COLO668 (cell line): ENCODE measurements at regions not wholly inside any gene's neighbourhood (a gene's known extent, or its start where the extent isn't known, plus 50 kb on each side); places are given as distances from the start of the nearest gene placed in this dataset.
A peak's percentile ranks its signal among the peaks of the same experiment; 100 is the strongest.
"Not testable (repeated sequence)": the region's sequence is repeated elsewhere in the genome, so short reads cannot be mapped to it uniquely, and the experiment has no call there.

Experiments
- DNase-seq: peaks from one replicate; lab custom pipeline; 2025; ENCODE audit not compliant: unreplicated experiment; lab: John Stamatoyannopoulos, UW

GRCh38 chr20:43837856-43838702 is 76.6 kb upstream of the TOX2 start:
- no peak for DNase-seq

GRCh38 chr20:43836790-43837189 is 77.9 kb upstream of the TOX2 start:
- DNase-seq = no peak

GRCh38 chr20:43835944-43836508 is 78.6 kb upstream of the TOX2 start:
- DNase-seq = no peak

GRCh38 chr20:43833511-43834395 is 80.9 kb upstream of the TOX2 start:
- no peak for DNase-seq

GRCh38 chr20:43832961-43833360 is 81.7 kb upstream of the TOX2 start:
- no peak for DNase-seq

GRCh38 chr20:43832096-43832816 is 82.4 kb upstream of the TOX2 start:
- DNase-seq = no peak

GRCh38 chr20:43831481-43832065 is 83.1 kb upstream of the TOX2 start:
- no peak for DNase-seq

- no peak for DNase-seq
Measured at GRCh38 chr20:43830883-43831282, 83.8 kb upstream of the TOX2 start.

GRCh38 chr20:43829951-43830690 is 84.5 kb upstream of the TOX2 start:
- DNase-seq = no peak

GRCh38 chr20:43827940-43828562 is 86.6 kb upstream of the TOX2 start:
- peak; percentile 19 for DNase-seq

GRCh38 chr20:43826943-43827342 is 87.7 kb upstream of the TOX2 start:
- DNase-seq = not testable (repeated sequence)

- no peak for DNase-seq
Measured at GRCh38 chr20:43825581-43825980, 89.1 kb upstream of the TOX2 start.

- DNase-seq = no peak
Measured at GRCh38 chr20:43825051-43825402, 89.6 kb upstream of the TOX2 start.

- peak; percentile 43 for DNase-seq
Measured at GRCh38 chr20:43824309-43825050, 90.2 kb upstream of the TOX2 start.

- DNase-seq = no peak
Measured at GRCh38 chr20:43821795-43822194, 92.9 kb upstream of the TOX2 start.

- no peak for DNase-seq
Measured at GRCh38 chr20:43820731-43821330, 93.8 kb upstream of the TOX2 start.

- DNase-seq = no peak
Measured at GRCh38 chr20:43812216-43812615, 85.4 kb upstream of the GTSF1L start.

GRCh38 chr20:43809206-43809819 is 82.5 kb upstream of the GTSF1L start:
- no peak for DNase-seq
